Stomach (tissue), 8 donors: ENCODE measurements at regions not wholly inside any gene's neighbourhood (a gene's known extent, or its start where the extent isn't known, plus 50 kb on each side); places are given as distances from the start of the nearest gene placed in this dataset.

Experiments used
- DNase-seq, 2 donors: peaks; one replicate each; pipeline versions ENCODE4 v3.0.0 to v3.0.0-alpha.2; 2013 to 2019
- H3K27ac ChIP-seq, 5 donors: fragments of 200-600 bp in 4 of 5; sonication (generic) in 4 of 5; one replicate each; pipeline ENCODE4 v1.5.1; 2013 to 2019; ENCODE audit warnings: mild to moderate bottlenecking in 1 of 5, moderate library complexity in 1 of 5
- H3K27me3 ChIP-seq, 3 donors: fragments of 200-600 bp; sonication (generic); one replicate each; pipeline ENCODE4 v1.5.1; 2017 to 2019; ENCODE audit warnings: mixed run types in 1 of 3
- H3K36me3 ChIP-seq, 4 donors: fragments of 200-600 bp; sonication (generic); 1 replicate in 3 of 4; 2 replicates in 1 of 4; pipeline ENCODE4 v1.5.1; 2016 to 2019
- H3K4me1 ChIP-seq, 4 donors: fragments of 200-600 bp; sonication (generic); one replicate each; pipeline ENCODE4 v1.5.1; 2016 to 2019
- H3K4me3 ChIP-seq, 4 donors: fragments of 200-600 bp; sonication (generic) in 3 of 4; one replicate each; pipeline ENCODE4 v1.5.1; 2016 to 2019; ENCODE audit warnings: mild to moderate bottlenecking in 1 of 4
- H3K9me3 ChIP-seq, 4 donors: fragments of 200-600 bp; sonication (generic); one replicate each; pipeline ENCODE4 v1.5.1; 2016 to 2019
- EP300 ChIP-seq: sonication (generic); formaldehyde crosslinking; IDR thresholded peaks from one replicate; pipeline ENCODE4 v1.6.1; 2017; ENCODE audit warnings: antibody characterized with exemption
- POLR2A ChIP-seq, 4 donors: fragments of 450-650 bp; IDR thresholded peaks; one replicate each; pipeline ENCODE4 v1.6.1; 2016; ENCODE audit warnings: antibody characterized with exemption in 4 of 4, control low read depth in 2 of 4, mild to moderate bottlenecking in 1 of 4, moderate library complexity in 1 of 4
- POLR2AphosphoS5 ChIP-seq, 3 donors: sonication (generic); formaldehyde crosslinking; IDR thresholded peaks; one replicate each; pipeline ENCODE4 v1.6.1; 2016; ENCODE audit warnings: antibody characterized with exemption in 3 of 3
- WGBS, 5 donors: extraction: QIAGEN DNeasy Blood & Tissue Kit in 3 of 5; methylation state at CpG; one replicate each; pipeline versions ENCODE4 v1.1.5 to v1.1.7; 2013 to 2018; 5-methylcytosine and 5-hydroxymethylcytosine counted together
- intact Hi-C: fragments of 100-400 bp; cut with DNase I; formaldehyde crosslinking; loops from one replicate; pipeline ENCODE4 v1.15.1; 2023; ENCODE audit warnings: low total_unique reads
- TF ChIP-seq, protein P1 (sequence below), 7 experiments: fragments of 450-650 bp in 4 of 7; fragments of 200-600 bp in 3 of 7; sonication (generic) in 3 of 7; IDR thresholded peaks; one replicate each; pipeline ENCODE4 v1.5.1; 2016 to 2019; ENCODE audit warnings: antibody characterized with exemption in 7 of 7, control low read depth in 2 of 7, mild to moderate bottlenecking in 1 of 7
- donor health status: healthy with polysubstance abuse.
- donor health status: Bipolar disorder and iron deficiency.
- donor health status: healthy.

DNA sequence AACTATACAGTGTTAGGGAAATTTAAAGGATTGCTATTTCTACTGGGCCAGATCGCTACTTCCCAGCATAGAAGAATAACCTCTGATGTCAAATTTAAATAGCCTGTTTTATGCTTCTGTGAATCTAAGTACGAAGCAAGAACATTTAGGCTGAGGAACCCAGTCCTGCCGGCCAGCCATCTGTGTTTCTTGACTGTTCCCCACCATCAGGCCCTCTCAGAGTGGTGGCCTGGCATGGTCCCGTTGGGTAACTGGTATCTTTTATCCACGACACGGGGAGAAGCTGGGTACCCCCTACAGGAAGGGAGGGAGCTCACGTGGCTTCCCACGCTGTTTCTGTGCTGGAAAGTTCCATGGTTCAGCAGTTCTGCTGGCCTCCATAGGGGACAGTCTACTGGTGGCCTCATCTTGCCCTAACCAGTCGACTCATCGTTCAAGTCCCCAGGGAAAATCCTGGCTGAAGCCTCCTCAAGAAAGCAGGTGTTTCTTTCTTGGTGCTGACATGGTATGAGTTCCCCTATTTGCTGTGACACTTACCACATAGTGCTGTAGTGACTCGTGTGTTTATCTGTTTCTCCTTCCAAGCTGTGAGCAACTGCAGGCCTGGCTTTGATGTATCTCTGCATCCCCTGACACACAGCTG, 201.7 kb upstream of the NLRP1 start:
- 66 to 74% (median 70%) methylated on average over 9 to 11 of the region's 11 CpGs for WGBS, 5 donors
- TF ChIP-seq POLR2A (IDR thresholded peaks at IDR 0.05) (no peak), POLR2AphosphoS5 (IDR thresholded peaks at IDR 0.05) (no peak), EP300 (no peak)
- TF ChIP-seq, protein P1, sequence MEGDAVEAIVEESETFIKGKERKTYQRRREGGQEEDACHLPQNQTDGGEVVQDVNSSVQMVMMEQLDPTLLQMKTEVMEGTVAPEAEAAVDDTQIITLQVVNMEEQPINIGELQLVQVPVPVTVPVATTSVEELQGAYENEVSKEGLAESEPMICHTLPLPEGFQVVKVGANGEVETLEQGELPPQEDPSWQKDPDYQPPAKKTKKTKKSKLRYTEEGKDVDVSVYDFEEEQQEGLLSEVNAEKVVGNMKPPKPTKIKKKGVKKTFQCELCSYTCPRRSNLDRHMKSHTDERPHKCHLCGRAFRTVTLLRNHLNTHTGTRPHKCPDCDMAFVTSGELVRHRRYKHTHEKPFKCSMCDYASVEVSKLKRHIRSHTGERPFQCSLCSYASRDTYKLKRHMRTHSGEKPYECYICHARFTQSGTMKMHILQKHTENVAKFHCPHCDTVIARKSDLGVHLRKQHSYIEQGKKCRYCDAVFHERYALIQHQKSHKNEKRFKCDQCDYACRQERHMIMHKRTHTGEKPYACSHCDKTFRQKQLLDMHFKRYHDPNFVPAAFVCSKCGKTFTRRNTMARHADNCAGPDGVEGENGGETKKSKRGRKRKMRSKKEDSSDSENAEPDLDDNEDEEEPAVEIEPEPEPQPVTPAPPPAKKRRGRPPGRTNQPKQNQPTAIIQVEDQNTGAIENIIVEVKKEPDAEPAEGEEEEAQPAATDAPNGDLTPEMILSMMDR (IDR thresholded peaks at IDR 0.05) = no peak

DNA sequence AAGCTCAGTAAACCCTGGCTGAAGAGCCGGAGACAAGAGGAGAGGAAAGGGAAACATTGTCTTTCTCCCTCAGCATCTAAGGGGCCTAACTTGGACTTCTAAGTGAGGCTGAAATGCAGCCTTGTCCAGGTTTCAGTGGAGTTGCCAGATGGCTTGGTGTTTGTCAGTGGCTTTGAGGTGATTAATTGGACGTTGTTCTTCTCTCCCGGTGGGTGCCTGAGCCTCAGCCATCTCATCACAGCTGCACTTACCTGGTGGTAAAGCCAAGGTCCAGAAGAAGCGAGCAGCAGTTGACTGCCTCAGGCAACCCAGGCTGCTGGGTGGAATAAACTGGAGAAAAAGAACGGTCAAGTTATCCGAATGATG, 202.2 kb upstream of the NLRP1 start:
- H3K4me1 ChIP-seq = no peaks in the 10 kb centered on the region
- intact Hi-C loops = no loop called here
- H3K9me3 ChIP-seq = peaks cover 0 to 30% (median 22%) of the 10 kb centered on the region in 4 donors
- H3K27me3 ChIP-seq = peaks cover 0 to 38% (median 0%) of the 10 kb centered on the region in 3 donors
- peak in 1 of 2 donors; percentile 14 for DNase-seq
- no peak for TF ChIP-seq POLR2AphosphoS5 (IDR thresholded peaks at IDR 0.05)
- no peak for TF ChIP-seq POLR2A (IDR thresholded peaks at IDR 0.05)
- TF ChIP-seq, protein P1 (IDR thresholded peaks at IDR 0.05) = no peak
- TF ChIP-seq EP300 = no peak
- WGBS, 5 donors = 64 to 69% (median 65%) methylated on average over 6 of the region's 6 CpGs
- H3K36me3 ChIP-seq = no peaks in the 10 kb centered on the region
- H3K4me3 ChIP-seq = no peak overlapping the region
- no peak overlapping the region for H3K27ac ChIP-seq

More for the DNA sequence above, 201.7 kb upstream of the NLRP1 start:
- H3K4me3 ChIP-seq = no peak overlapping the region
- no peaks in the 10 kb centered on the region for H3K36me3 ChIP-seq
- no peak for DNase-seq
- peaks cover 0 to 30% (median 22%) of the 10 kb centered on the region in 4 donors for H3K9me3 ChIP-seq
- H3K4me1 ChIP-seq = no peaks in the 10 kb centered on the region
- H3K27ac ChIP-seq = no peak overlapping the region
- peaks cover 0 to 34% (median 0%) of the 10 kb centered on the region in 3 donors for H3K27me3 ChIP-seq
- intact Hi-C loops = no loop called here

DNA sequence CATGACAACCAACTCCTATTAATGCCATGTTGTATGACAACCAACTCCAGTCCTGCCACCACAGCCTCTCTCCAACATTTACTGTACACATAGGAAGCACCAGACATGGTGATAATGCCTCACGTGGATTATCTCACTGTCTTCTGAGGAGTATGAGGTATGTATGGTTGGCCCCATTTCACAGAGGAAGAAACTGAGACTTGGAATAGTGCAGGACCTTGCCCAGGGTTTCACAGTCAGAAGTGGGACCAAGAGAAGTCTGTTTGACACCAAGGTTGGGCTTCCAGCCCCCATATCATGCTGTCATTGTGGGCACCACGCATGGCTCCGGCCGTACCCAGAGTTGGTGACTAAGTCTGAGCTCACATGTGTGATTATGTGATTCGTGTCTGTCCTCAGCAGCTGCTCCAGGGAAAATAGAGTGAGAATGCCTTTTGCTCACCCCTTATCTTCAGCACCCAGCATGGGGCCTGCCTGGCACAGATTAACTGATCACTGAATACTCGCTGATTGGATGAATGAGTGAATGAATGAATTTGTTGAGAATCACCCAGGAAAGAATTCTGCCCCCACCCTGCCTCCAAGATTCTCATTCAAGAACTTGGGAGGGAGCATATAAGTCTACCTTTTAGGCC, 204.1 kb upstream of the NLRP1 start:
- WGBS, 5 donors = 72 to 85% (median 79%) methylated on average over 6 of the region's 6 CpGs
- H3K9me3 ChIP-seq = peaks cover 0 to 29% (median 23%) of the 10 kb centered on the region in 4 donors
- intact Hi-C loops = no loop called here
- TF ChIP-seq EP300 (no peak), POLR2A (IDR thresholded peaks at IDR 0.05) (no peak), POLR2AphosphoS5 (IDR thresholded peaks at IDR 0.05) (no peak)
- TF ChIP-seq, protein P1 (IDR thresholded peaks at IDR 0.05) = no peak
- H3K27ac ChIP-seq = no peak overlapping the region
- peaks cover 0 to 33% (median 0%) of the 10 kb centered on the region in 3 donors for H3K27me3 ChIP-seq
- no peaks in the 10 kb centered on the region for H3K4me1 ChIP-seq
- no peak overlapping the region for H3K4me3 ChIP-seq
- DNase-seq = no peak
- H3K36me3 ChIP-seq = no peaks in the 10 kb centered on the region

DNA sequence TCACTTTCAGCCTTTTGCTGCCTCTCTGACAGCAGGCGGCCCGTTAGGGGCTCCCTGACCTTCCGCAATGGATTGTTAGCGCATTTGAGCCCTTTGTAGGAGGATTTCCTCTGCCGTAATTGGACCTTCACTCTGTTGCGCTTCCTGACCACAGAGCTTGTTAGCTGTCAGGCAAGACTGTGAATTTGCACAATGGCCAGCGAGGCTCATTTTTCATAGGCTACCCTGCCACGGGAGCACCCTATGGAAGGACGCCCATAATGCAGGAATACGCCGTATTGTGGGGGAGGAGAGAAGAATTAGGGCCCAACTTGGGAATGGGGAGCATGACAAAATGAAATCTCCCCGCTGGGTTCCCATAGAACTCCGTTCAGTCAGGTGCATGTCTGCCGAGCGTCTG, 205.2 kb upstream of the NLRP1 start:
- Histone ChIP-seq H3K4me3 (no peak overlapping the region), H3K36me3 (no peaks in the 10 kb centered on the region), H3K4me1 (no peaks in the 10 kb centered on the region), H3K9me3 (peaks cover 0 to 18% (median 14%) of the 10 kb centered on the region in 4 donors), H3K27ac (no peak overlapping the region), H3K27me3 (peaks cover 0 to 33% (median 0%) of the 10 kb centered on the region in 3 donors)
- intact Hi-C loops = no loop called here
- no peak for DNase-seq
- 37 to 58% (median 45%) methylated on average over 15 of the region's 15 CpGs for WGBS, 5 donors
- TF ChIP-seq POLR2A (IDR thresholded peaks at IDR 0.05) (no peak), EP300 (no peak), POLR2AphosphoS5 (IDR thresholded peaks at IDR 0.05) (no peak)
- TF ChIP-seq, protein P1 (IDR thresholded peaks at IDR 0.05) = no peak
